Medulla oblongata (tissue), 1 donor: ENCODE measurements at regions not wholly inside any gene's neighbourhood (a gene's known extent, or its start where the extent isn't known, plus 50 kb on each side); places are given as distances from the start of the nearest gene placed in this dataset.
"Not testable (repeated sequence)": the region's sequence is repeated elsewhere in the genome, so short reads cannot be mapped to it uniquely, and the experiment has no call there.

Experiments
- DNase-seq: peaks from one replicate; pipeline ENCODE4 v3.0.0-alpha.2; 2015; ENCODE audit errors: extremely low spot score

- not testable (repeated sequence) for DNase-seq
Measured at GRCh38 chr1:145482214-145482860, 56.9 kb upstream of the NBPF20 start.

GRCh38 chr1:145475962-145476361 is 50.6 kb upstream of the NBPF20 start:
- DNase-seq: not testable (repeated sequence)

- not testable (repeated sequence) for DNase-seq
Measured at GRCh38 chr1:145475369-145475915, 50.0 kb upstream of the NBPF20 start.
